GM12878 (cell line): ENCODE measurements at regions not wholly inside any gene's neighbourhood (a gene's known extent, or its start where the extent isn't known, plus 50 kb on each side); places are given as distances from the start of the nearest gene placed in this dataset.

Experiments used
- ATAC-seq: fragments of 200-7000 bp; cut with Tn5 transposase; 3 replicates; pipeline ENCODE4 v1.9.1; 2020; ENCODE audit warnings: mild to moderate bottlenecking, moderate library complexity
- BruUV-seq: library from RNA; stranded (reverse); fragments of 400-500 nt; replicated peaks from 2 replicates; lab custom pipeline; 2021; lab: Mats Ljungman, UMichigan
- CTCF ChIA-PET: fragments of 300-600 bp; sonication (Branson Sonifier 250); formaldehyde crosslinking; extraction: SDS; loops from one replicate; lab custom pipeline; 2021; ENCODE audit warnings: inconsistent platforms; lab: Yijun Ruan, JAX
- POLR2A ChIA-PET: fragments of 350-600 bp; formaldehyde crosslinking; extraction: SDS; loops from one replicate; lab custom pipeline; 2021; ENCODE audit warnings: inconsistent platforms; lab: Charles Lee
- RAD21 ChIA-PET: fragments of 300-600 bp; sonication (Branson Sonifier 250); formaldehyde crosslinking; loops from one replicate; lab custom pipeline; 2023; ENCODE audit warnings: antibody characterized with exemption; ENCODE audit not compliant: unreplicated experiment; lab: Charles Lee
- SMC1A ChIA-PET: fragments of 300-600 bp; sonication (Branson Sonifier 250); formaldehyde crosslinking; loops from one replicate; lab custom pipeline; 2023; ENCODE audit not compliant: unreplicated experiment, uncharacterized antibody; lab: Charles Lee
- DNase-seq: peaks from one replicate; pipeline ENCODE4 v3.0.0-alpha.2; 2011; ENCODE audit warnings: low read depth, low spot score
- FAIRE-seq: peaks from 3 replicates; lab custom pipeline; 2011; peaks lifted over from hg19 to GRCh38; lab: Jason Lieb, UNC
- H2AFZ ChIP-seq: 2 replicates; pipeline ENCODE4 v1.6.0; 2011; ENCODE audit warnings: low read depth, low read length, control low read depth; ENCODE audit not compliant: control insufficient read depth
- H3K27ac ChIP-seq: 2 replicates; pipeline ENCODE4 v1.5.1; 2011; ENCODE audit warnings: control low read depth; ENCODE audit not compliant: control insufficient read depth, insufficient read depth
- H3K27me3 ChIP-seq, 2 experiments: replicated peaks in 1 of 2; 2 replicates each; pipeline versions ENCODE4 v1.6.0 to v1.6.1; 2011; ENCODE audit warnings: low read length in 1 of 2; ENCODE audit not compliant: control insufficient read depth in 2 of 2, insufficient read depth in 2 of 2
- H3K36me3 ChIP-seq, 2 experiments: 2 replicates each; pipeline ENCODE4 v1.5.1; 2011; ENCODE audit warnings: low read length in 1 of 2; ENCODE audit not compliant: control insufficient read depth in 2 of 2, insufficient read depth in 2 of 2
- H3K4me1 ChIP-seq: 2 replicates; pipeline ENCODE4 v1.6.1; 2011; ENCODE audit warnings: mild to moderate bottlenecking, low read length, moderate library complexity, mixed read lengths; ENCODE audit not compliant: control insufficient read depth, insufficient read depth
- H3K4me2 ChIP-seq: 2 replicates; pipeline ENCODE4 v1.6.0; 2011; ENCODE audit warnings: control low read depth; ENCODE audit not compliant: control insufficient read depth, insufficient read depth
- H3K4me3 ChIP-seq: fragments of 200-600 bp; sonication (generic); 2 replicates; pipeline ENCODE4 v1.5.1; 2016
- H3K79me2 ChIP-seq: 2 replicates; pipeline ENCODE4 v1.6.0; 2011; ENCODE audit warnings: low read length; ENCODE audit not compliant: control insufficient read depth, insufficient read depth
- H3K9ac ChIP-seq: 2 replicates; pipeline ENCODE4 v1.8.0; 2011; ENCODE audit warnings: low read length, control low read depth, mixed read lengths; ENCODE audit not compliant: control insufficient read depth, insufficient read depth
- H3K9me3 ChIP-seq: replicated peaks from 3 replicates; pipeline ENCODE4 v1.5.1; 2011; ENCODE audit warnings: mild to moderate bottlenecking, low read length; ENCODE audit not compliant: control insufficient read depth, insufficient read depth
- H4K20me1 ChIP-seq: 2 replicates; pipeline ENCODE4 v1.6.0; 2011; ENCODE audit not compliant: control insufficient read depth, insufficient read depth
- EZH2 ChIP-seq: IDR thresholded peaks from 2 replicates; pipeline ENCODE4 v1.6.1; 2012; ENCODE audit warnings: low read depth, mild to moderate bottlenecking, control low read depth, inconsistent platforms, low read length, borderline replicate concordance; ENCODE audit not compliant: control insufficient read depth
- HDAC2 ChIP-seq: fragments of 200-600 bp; sonication (generic); IDR thresholded peaks from 2 replicates; pipeline ENCODE4 v1.6.1; 2017
- MAX ChIP-seq: IDR thresholded peaks from 2 replicates; pipeline ENCODE4 v1.6.1; 2012; ENCODE audit warnings: low read depth, low read length, improper control_type of control experiment
- MTA3 ChIP-seq: IDR thresholded peaks from 2 replicates; pipeline ENCODE4 v1.6.1; 2012; ENCODE audit warnings: low read length, inconsistent platforms, borderline replicate concordance
- RB1 ChIP-seq: fragments of 450-650 bp; formaldehyde crosslinking; IDR thresholded peaks from 2 replicates; pipeline ENCODE4 v1.6.1; 2017; ENCODE audit warnings: mild to moderate bottlenecking, borderline replicate concordance
- SIN3A ChIP-seq: IDR thresholded peaks from 2 replicates; pipeline ENCODE4 v1.6.1; 2012; ENCODE audit warnings: low read depth, low read length, improper control_type of control experiment
- SMAD1 ChIP-seq: fragments of 450-650 bp; IDR thresholded peaks from 2 replicates; pipeline ENCODE4 v1.6.1; 2018; ENCODE audit warnings: mild to moderate bottlenecking, low read depth; ENCODE audit not compliant: partially characterized antibody
- SP1 ChIP-seq: IDR thresholded peaks from one replicate; pipeline ENCODE4 v1.6.1; 2011; ENCODE audit warnings: low read depth, low read length
- SREBF1 ChIP-seq: IDR thresholded peaks from 2 replicates; pipeline ENCODE4 v1.6.1; 2012; ENCODE audit warnings: mild to moderate bottlenecking, low read length
- SREBF2 ChIP-seq: IDR thresholded peaks from 2 replicates; pipeline ENCODE4 v1.6.1; 2012; ENCODE audit warnings: mild to moderate bottlenecking, low read length
- TCF3 ChIP-seq: IDR thresholded peaks from 2 replicates; pipeline ENCODE4 v1.6.1; 2012; ENCODE audit warnings: low read depth, mild to moderate bottlenecking, low read length, borderline replicate concordance; ENCODE audit not compliant: insufficient read depth
- YY1 ChIP-seq: IDR thresholded peaks from 2 replicates; pipeline ENCODE4 v1.6.1; 2011; ENCODE audit warnings: low read depth, mild to moderate bottlenecking, low read length
- ZBTB11 ChIP-seq: fragments of 450-650 bp; formaldehyde crosslinking; IDR thresholded peaks from 2 replicates; pipeline ENCODE4 v1.5.0; 2022; ENCODE audit warnings: mild to moderate bottlenecking, missing genetic modification characterization
- WGBS: methylation state at CpG from one replicate; pipeline ENCODE4 v1.1.6; 2016; ENCODE audit warnings: low lambda C conversion rate; ENCODE audit not compliant: insufficient replicate concordance, insufficient coverage; ENCODE audit errors: missing lambda C conversion rate; 5-methylcytosine and 5-hydroxymethylcytosine counted together
- in situ Hi-C: fragments of 300-500 bp; cut with MboI; formaldehyde crosslinking; loops from 9 replicates; pipeline ENCODE4 v1.14.3; 2018; ENCODE audit warnings: mixed read lengths
- intact Hi-C: fragments of 100-400 bp; cut with micrococcal nuclease; formaldehyde crosslinking; loops from one replicate; pipeline ENCODE4 v1.14.2; 2022; ENCODE audit not compliant: unreplicated experiment

- no peak for TF ChIP-seq HDAC2
- TF ChIP-seq RB1: no peak
- TF ChIP-seq SREBF2: no peak
Observed at GRCh38 chr10:78349165-78349516, 315.5 kb downstream of the RPS24 start (continued).

GRCh38 chr10:78349911-78350663 is 316.4 kb downstream of the RPS24 start:
- no peaks in the 10 kb centered on the region for H3K36me3 ChIP-seq
- WGBS: 37% methylated on average over 2 of the region's 2 CpGs
- intact Hi-C loops (no loop called here), in situ Hi-C loops (no loop called here)
- H3K4me1 ChIP-seq: no peaks in the 10 kb centered on the region
- H3K9me3 ChIP-seq: no peaks in the 10 kb centered on the region
- BruUV-seq: no TSS peak
- H4K20me1 ChIP-seq: no peaks in the 10 kb centered on the region
- no peak overlapping the region for H3K27ac ChIP-seq
- DNase-seq (no peak), ATAC-seq (no peak), FAIRE-seq (no peak)
- H3K27me3 ChIP-seq: no peaks in the 10 kb centered on the region; a peak in 1 of 4 replicates
- RAD21 ChIA-PET: no interaction called here
- POLR2A ChIA-PET: no interaction called here
- H2AFZ ChIP-seq: no peak overlapping the region
- H3K4me2 ChIP-seq: no peak overlapping the region
- no peak for TF ChIP-seq TCF3
- no peak overlapping the region for H3K9ac ChIP-seq
- CTCF ChIA-PET: no interaction called here
- H3K79me2 ChIP-seq: no peaks in the 10 kb centered on the region
- SMC1A ChIA-PET: no interaction called here
- H3K4me3 ChIP-seq: no peak overlapping the region

- Histone ChIP-seq H3K9me3 (no peaks in the 10 kb centered on the region), H3K79me2 (no peaks in the 10 kb centered on the region), H3K27me3 (no peaks in the 10 kb centered on the region; a peak in 1 of 4 replicates), H2AFZ (no peak overlapping the region), H4K20me1 (no peaks in the 10 kb centered on the region), H3K27ac (no peak overlapping the region), H3K36me3 (no peaks in the 10 kb centered on the region), H3K4me1 (no peaks in the 10 kb centered on the region), H3K4me3 (no peak overlapping the region), H3K4me2 (no peak overlapping the region), H3K9ac (no peak overlapping the region)
- RAD21 ChIA-PET: no interaction called here
- intact Hi-C loops (no loop called here), in situ Hi-C loops (no loop called here)
- no peak for ATAC-seq
- FAIRE-seq: no peak
- no TSS peak for BruUV-seq
- WGBS: 43% methylated on average over 6 of the region's 6 CpGs
- DNase-seq: no peak
- SMC1A ChIA-PET: no interaction called here
- POLR2A ChIA-PET: no interaction called here
- CTCF ChIA-PET: no interaction called here
- TF ChIP-seq MAX: no peak
- no peak for TF ChIP-seq YY1
- no peak for TF ChIP-seq SIN3A
- TF ChIP-seq SP1: no peak
- TF ChIP-seq MTA3: no peak
- TF ChIP-seq EZH2: no peak
- no peak for TF ChIP-seq SREBF1
- TF ChIP-seq ZBTB11 (CRISPR knock-in tag): no peak
- no peak for TF ChIP-seq SMAD1
Observed at GRCh38 chr10:78351283-78351682, 317.6 kb downstream of the RPS24 start.
